ENCODE measurements at regions not wholly inside any gene's neighbourhood (a gene's known extent, or its start where the extent isn't known, plus 50 kb on each side); places are given as distances from the start of the nearest gene placed in this dataset.
A peak's percentile ranks its signal among the peaks of the same experiment; 100 is the strongest.

- peak overlapping the region; percentile 3 for H3K27ac ChIP-seq (ENCODE audit: low read length, poor library complexity, severe bottlenecking)
- H3K36me3 ChIP-seq (ENCODE audit: control insufficient read depth in 1 of 2, insufficient read depth in 2 of 2, low read depth in 1 of 2, low read length in 2 of 2), result no peaks in the 10 kb centered on the region
- H3K79me1 ChIP-seq (replicated peaks; ENCODE audit: low read length, poor library complexity, severe bottlenecking), result no peaks in the 10 kb centered on the region
- WGBS, result 78% methylated on average over 3 of the region's 3 CpGs
- H2BK15ac ChIP-seq (ENCODE audit: low read depth, poor library complexity, severe bottlenecking), result no peak overlapping the region
- H2BK120ac ChIP-seq (ENCODE audit: low read depth, low read length), result no peak overlapping the region
- H3K27me3 ChIP-seq (ENCODE audit: control insufficient read depth in 1 of 2, insufficient read depth in 1 of 2, low read length in 2 of 2), result no peaks in the 10 kb centered on the region
- no peak overlapping the region for H2BK12ac ChIP-seq (ENCODE audit: low read length in 2 of 2)
- peaks cover 5% of the 10 kb centered on the region for H3K4me1 ChIP-seq (ENCODE audit: control insufficient read depth, insufficient read depth, low read depth, low read length)
- peak overlapping the region; percentile 56 for H3K9ac ChIP-seq (ENCODE audit: low read length)
- H3K4ac ChIP-seq (ENCODE audit: low read depth in 1 of 2, low read length in 2 of 2), result no peak overlapping the region
- no peak overlapping the region for H2BK5ac ChIP-seq (ENCODE audit: low read depth, low read length, poor library complexity, severe bottlenecking)
- no peak overlapping the region for H3K23ac ChIP-seq (ENCODE audit: low read length in 2 of 2)
- no peak overlapping the region for H3K4me2 ChIP-seq (ENCODE audit: low read length, poor library complexity, severe bottlenecking)
- no peak overlapping the region for H2AFZ ChIP-seq (ENCODE audit: low read depth, low read length)
- no peak overlapping the region for H2AK5ac ChIP-seq (ENCODE audit: low read length, severe bottlenecking)
- no peak overlapping the region for H3K18ac ChIP-seq (ENCODE audit: low read depth in 1 of 2, low read length in 2 of 2)
- H3K9me3 ChIP-seq (ENCODE audit: control insufficient read depth, low read length), result no peaks in the 10 kb centered on the region
- no peak for DNase-seq
- H3K4me3 ChIP-seq (ENCODE audit: insufficient read depth in 1 of 2, low read depth in 1 of 2, low read length in 2 of 2), result no peak overlapping the region
- H4K91ac ChIP-seq (ENCODE audit: low read length), result no peak overlapping the region
- no peak overlapping the region for H3K14ac ChIP-seq (ENCODE audit: low read length in 2 of 2)
- H4K8ac ChIP-seq (ENCODE audit: low read length), result no peak overlapping the region
These were observed 279.0 kb downstream of the IPO8 start for GRCh38 chr12:30416631-30417030.

- H3K36me3 ChIP-seq (ENCODE audit: control insufficient read depth in 1 of 2, insufficient read depth in 2 of 2, low read depth in 1 of 2, low read length in 2 of 2), result no peaks in the 10 kb centered on the region
- no peak overlapping the region for H3K4ac ChIP-seq (ENCODE audit: low read depth in 1 of 2, low read length in 2 of 2)
- H2AK5ac ChIP-seq (ENCODE audit: low read length, severe bottlenecking), result peak overlapping the region; percentile 58
- no peak overlapping the region for H3K23ac ChIP-seq (ENCODE audit: low read length in 2 of 2)
- no peak overlapping the region for H2BK5ac ChIP-seq (ENCODE audit: low read depth, low read length, poor library complexity, severe bottlenecking)
- 94% methylated on average over 4 of the region's 4 CpGs for WGBS
- H2BK12ac ChIP-seq (ENCODE audit: low read length in 2 of 2), result peak overlapping the region; percentile 67 to 71
- peaks cover 4% of the 10 kb centered on the region for H3K4me1 ChIP-seq (ENCODE audit: control insufficient read depth, insufficient read depth, low read depth, low read length)
- H4K91ac ChIP-seq (ENCODE audit: low read length), result no peak overlapping the region
- H3K18ac ChIP-seq (ENCODE audit: low read depth in 1 of 2, low read length in 2 of 2), result peak overlapping the region in 1 of 2 experiments; percentile 5
- H2BK15ac ChIP-seq (ENCODE audit: low read depth, poor library complexity, severe bottlenecking), result no peak overlapping the region
- H3K9ac ChIP-seq (ENCODE audit: low read length), result no peak overlapping the region
- no peaks in the 10 kb centered on the region for H3K27me3 ChIP-seq (ENCODE audit: control insufficient read depth in 1 of 2, insufficient read depth in 1 of 2, low read length in 2 of 2)
- no peak overlapping the region for H4K8ac ChIP-seq (ENCODE audit: low read length)
- H3K14ac ChIP-seq (ENCODE audit: low read length in 2 of 2), result no peak overlapping the region
- no peaks in the 10 kb centered on the region for H3K79me1 ChIP-seq (replicated peaks; ENCODE audit: low read length, poor library complexity, severe bottlenecking)
- H3K4me3 ChIP-seq (ENCODE audit: insufficient read depth in 1 of 2, low read depth in 1 of 2, low read length in 2 of 2), result no peak overlapping the region
- H2BK120ac ChIP-seq (ENCODE audit: low read depth, low read length), result no peak overlapping the region
- H3K27ac ChIP-seq (ENCODE audit: low read length, poor library complexity, severe bottlenecking), result no peak overlapping the region
- no peak overlapping the region for H3K4me2 ChIP-seq (ENCODE audit: low read length, poor library complexity, severe bottlenecking)
- no peak for DNase-seq
- H2AFZ ChIP-seq (ENCODE audit: low read depth, low read length), result no peak overlapping the region
- no peaks in the 10 kb centered on the region for H3K9me3 ChIP-seq (ENCODE audit: control insufficient read depth, low read length)
These were observed 279.9 kb downstream of the IPO8 start for GRCh38 chr12:30415777-30416176.

- H3K27ac ChIP-seq (ENCODE audit: low read length, poor library complexity, severe bottlenecking), result no peak overlapping the region
- no peaks in the 10 kb centered on the region for H3K79me1 ChIP-seq (replicated peaks; ENCODE audit: low read length, poor library complexity, severe bottlenecking)
- no peak for DNase-seq
- no peak overlapping the region for H3K4me3 ChIP-seq (ENCODE audit: insufficient read depth in 1 of 2, low read depth in 1 of 2, low read length in 2 of 2)
- no peak overlapping the region for H4K8ac ChIP-seq (ENCODE audit: low read length)
- no peak overlapping the region for H2AK5ac ChIP-seq (ENCODE audit: low read length, severe bottlenecking)
- no peaks in the 10 kb centered on the region for H3K9me3 ChIP-seq (ENCODE audit: control insufficient read depth, low read length)
- H3K14ac ChIP-seq (ENCODE audit: low read length in 2 of 2), result no peak overlapping the region
- no peak overlapping the region for H3K9ac ChIP-seq (ENCODE audit: low read length)
- H3K18ac ChIP-seq (ENCODE audit: low read depth in 1 of 2, low read length in 2 of 2), result no peak overlapping the region
- no peak overlapping the region for H4K91ac ChIP-seq (ENCODE audit: low read length)
- no peak overlapping the region for H2AFZ ChIP-seq (ENCODE audit: low read depth, low read length)
- no peak overlapping the region for H2BK12ac ChIP-seq (ENCODE audit: low read length in 2 of 2)
- no peaks in the 10 kb centered on the region for H3K36me3 ChIP-seq (ENCODE audit: control insufficient read depth in 1 of 2, insufficient read depth in 2 of 2, low read depth in 1 of 2, low read length in 2 of 2)
- H3K4me2 ChIP-seq (ENCODE audit: low read length, poor library complexity, severe bottlenecking), result no peak overlapping the region
- no peak overlapping the region for H2BK120ac ChIP-seq (ENCODE audit: low read depth, low read length)
- no peak overlapping the region for H2BK15ac ChIP-seq (ENCODE audit: low read depth, poor library complexity, severe bottlenecking)
- H2BK5ac ChIP-seq (ENCODE audit: low read depth, low read length, poor library complexity, severe bottlenecking), result no peak overlapping the region
- H3K27me3 ChIP-seq (ENCODE audit: control insufficient read depth in 1 of 2, insufficient read depth in 1 of 2, low read length in 2 of 2), result no peaks in the 10 kb centered on the region
- peaks cover 4% of the 10 kb centered on the region for H3K4me1 ChIP-seq (ENCODE audit: control insufficient read depth, insufficient read depth, low read depth, low read length)
- H3K4ac ChIP-seq (ENCODE audit: low read depth in 1 of 2, low read length in 2 of 2), result no peak overlapping the region
- no peak overlapping the region for H3K23ac ChIP-seq (ENCODE audit: low read length in 2 of 2)
These were observed 281.2 kb downstream of the IPO8 start for GRCh38 chr12:30414507-30414906.

GRCh38 chr12:30400349-30400748 is 295.3 kb downstream of the IPO8 start:
- Histone ChIP-seq H3K14ac (ENCODE audit: low read length in 2 of 2) (no peak overlapping the region), H3K4me2 (ENCODE audit: low read length, poor library complexity, severe bottlenecking) (no peak overlapping the region), H2BK5ac (ENCODE audit: low read depth, low read length, poor library complexity, severe bottlenecking) (no peak overlapping the region), H3K9me3 (ENCODE audit: control insufficient read depth, low read length) (peaks cover 46% of the 10 kb centered on the region), H4K8ac (ENCODE audit: low read length) (no peak overlapping the region), H2AK5ac (ENCODE audit: low read length, severe bottlenecking) (no peak overlapping the region), H3K36me3 (ENCODE audit: control insufficient read depth in 1 of 2, insufficient read depth in 2 of 2, low read depth in 1 of 2, low read length in 2 of 2) (no peaks in the 10 kb centered on the region), H3K18ac (ENCODE audit: low read depth in 1 of 2, low read length in 2 of 2) (no peak overlapping the region), H2BK120ac (ENCODE audit: low read depth, low read length) (no peak overlapping the region), H2BK15ac (ENCODE audit: low read depth, poor library complexity, severe bottlenecking) (no peak overlapping the region), H3K4ac (ENCODE audit: low read depth in 1 of 2, low read length in 2 of 2) (no peak overlapping the region), H3K79me1 (replicated peaks; ENCODE audit: low read length, poor library complexity, severe bottlenecking) (no peaks in the 10 kb centered on the region), H2BK12ac (ENCODE audit: low read length in 2 of 2) (no peak overlapping the region), H3K23ac (ENCODE audit: low read length in 2 of 2) (no peak overlapping the region), H2AFZ (ENCODE audit: low read depth, low read length) (no peak overlapping the region), H3K9ac (ENCODE audit: low read length) (no peak overlapping the region), H3K27ac (ENCODE audit: low read length, poor library complexity, severe bottlenecking) (no peak overlapping the region), H4K91ac (ENCODE audit: low read length) (no peak overlapping the region), H3K4me3 (ENCODE audit: insufficient read depth in 1 of 2, low read depth in 1 of 2, low read length in 2 of 2) (no peak overlapping the region), H3K4me1 (ENCODE audit: control insufficient read depth, insufficient read depth, low read depth, low read length) (no peaks in the 10 kb centered on the region), H3K27me3 (ENCODE audit: control insufficient read depth in 1 of 2, insufficient read depth in 1 of 2, low read length in 2 of 2) (no peaks in the 10 kb centered on the region)
- DNase-seq, result no peak

Data from mesenchymal stem cell (in vitro differentiated cells and primary cell).